ENCODE measurements at regions not wholly inside any gene's neighbourhood (a gene's known extent, or its start where the extent isn't known, plus 50 kb on each side); places are given as distances from the start of the nearest gene placed in this dataset.
A peak's percentile ranks its signal among the peaks of the same experiment; 100 is the strongest.

GRCh38 chr13:86591862-86592261, 792.6 kb upstream of the SLITRK6 start:
- TF ChIP-seq CREB1 (IDR thresholded peaks at IDR 0.05; ENCODE audit: low read depth) (no peak), RAD21 (IDR thresholded peaks at IDR 0.05; ENCODE audit: low read depth) (no peak), YY1 (IDR thresholded peaks at IDR 0.05; ENCODE audit: low read depth) (no peak), TEAD4 (IDR thresholded peaks at IDR 0.05) (no peak), CEBPB (IDR thresholded peaks at IDR 0.05) (peak; percentile 20; the same call in 1 of the 2 replicates), USF1 (IDR thresholded peaks at IDR 0.05) (no peak), EGR1 (IDR thresholded peaks at IDR 0.05) (no peak), ZBTB7A (IDR thresholded peaks at IDR 0.05; ENCODE audit: low read depth) (no peak), FOXM1 (IDR thresholded peaks at IDR 0.05; ENCODE audit: borderline replicate concordance, low read depth) (no peak)

GRCh38 chr13:86601351-86601750, 802.1 kb upstream of the SLITRK6 start:
- TF ChIP-seq TEAD4 (IDR thresholded peaks at IDR 0.05) (no peak), MAX (IDR thresholded peaks at IDR 0.05) (no peak), REST (IDR thresholded peaks at IDR 0.05; ENCODE audit: low read depth) (no peak), EGR1 (IDR thresholded peaks at IDR 0.05) (no peak), ZBTB7A (IDR thresholded peaks at IDR 0.05; ENCODE audit: low read depth) (no peak), USF1 (IDR thresholded peaks at IDR 0.05) (no peak), TCF12 (IDR thresholded peaks at IDR 0.05; ENCODE audit: low read depth) (no peak), RAD21 (IDR thresholded peaks at IDR 0.05; ENCODE audit: low read depth) (no peak), TAF1 (IDR thresholded peaks at IDR 0.05; ENCODE audit: low read depth) (no peak), CEBPB (IDR thresholded peaks at IDR 0.05) (no peak), CREB1 (IDR thresholded peaks at IDR 0.05; ENCODE audit: low read depth) (no peak), NFIC (IDR thresholded peaks at IDR 0.05) (no peak), FOXM1 (IDR thresholded peaks at IDR 0.05; ENCODE audit: borderline replicate concordance, low read depth) (no peak), EP300 (IDR thresholded peaks at IDR 0.05; ENCODE audit: borderline replicate concordance) (no peak), YY1 (IDR thresholded peaks at IDR 0.05; ENCODE audit: low read depth) (no peak)

GRCh38 chr13:86606264-86606663, 807.0 kb upstream of the SLITRK6 start:
- TF ChIP-seq YY1 (IDR thresholded peaks at IDR 0.05; ENCODE audit: low read depth), result no peak
- no peak for TF ChIP-seq USF1 (IDR thresholded peaks at IDR 0.05)
- no peak for TF ChIP-seq TAF1 (IDR thresholded peaks at IDR 0.05; ENCODE audit: low read depth)
- no peak for TF ChIP-seq ZBTB7A (IDR thresholded peaks at IDR 0.05; ENCODE audit: low read depth)

GRCh38 chr13:86608701-86609100, 809.5 kb upstream of the SLITRK6 start:
- no peak for TF ChIP-seq EP300 (IDR thresholded peaks at IDR 0.05; ENCODE audit: borderline replicate concordance)
- TF ChIP-seq USF1 (IDR thresholded peaks at IDR 0.05), result no peak
- TF ChIP-seq NFIC (IDR thresholded peaks at IDR 0.05), result no peak
- no peak for TF ChIP-seq REST (IDR thresholded peaks at IDR 0.05; ENCODE audit: low read depth)
- TF ChIP-seq YY1 (IDR thresholded peaks at IDR 0.05; ENCODE audit: low read depth), result no peak

- TF ChIP-seq YY1 (IDR thresholded peaks at IDR 0.05; ENCODE audit: low read depth) (no peak), MAX (IDR thresholded peaks at IDR 0.05) (no peak), TCF12 (IDR thresholded peaks at IDR 0.05; ENCODE audit: low read depth) (no peak), EGR1 (IDR thresholded peaks at IDR 0.05) (no peak), EP300 (IDR thresholded peaks at IDR 0.05; ENCODE audit: borderline replicate concordance) (no peak), FOXM1 (IDR thresholded peaks at IDR 0.05; ENCODE audit: borderline replicate concordance, low read depth) (no peak), RAD21 (IDR thresholded peaks at IDR 0.05; ENCODE audit: low read depth) (no peak), CEBPB (IDR thresholded peaks at IDR 0.05) (no peak), TAF1 (IDR thresholded peaks at IDR 0.05; ENCODE audit: low read depth) (no peak), TEAD4 (IDR thresholded peaks at IDR 0.05) (no peak), REST (IDR thresholded peaks at IDR 0.05; ENCODE audit: low read depth) (no peak), USF1 (IDR thresholded peaks at IDR 0.05) (no peak), CREB1 (IDR thresholded peaks at IDR 0.05; ENCODE audit: low read depth) (no peak), ZBTB7A (IDR thresholded peaks at IDR 0.05; ENCODE audit: low read depth) (no peak), NFIC (IDR thresholded peaks at IDR 0.05) (no peak)
Observed at GRCh38 chr13:86633346-86633745, 834.1 kb upstream of the SLITRK6 start.

Measured in Ishikawa (cell line).